Progenitor cell of endocrine pancreas (in vitro differentiated cells): ENCODE measurements at regions not wholly inside any gene's neighbourhood (a gene's known extent, or its start where the extent isn't known, plus 50 kb on each side); places are given as distances from the start of the nearest gene placed in this dataset.

Experiments
- DNase-seq: peaks from one replicate; pipeline ENCODE4 v3.0.0; 2021; ENCODE audit warnings: low spot score; ENCODE audit not compliant: unreplicated experiment
- H3K27ac Mint-ChIP-seq: 2 replicates; pipeline ENCODE4 v1.8.0; 2021; ENCODE audit warnings: mild to moderate bottlenecking, moderate library complexity, mixed read lengths
- H3K27me3 Mint-ChIP-seq: 2 replicates; pipeline ENCODE4 v1.8.0; 2021; ENCODE audit warnings: mixed read lengths
- H3K36me3 Mint-ChIP-seq: 2 replicates; pipeline ENCODE4 v1.8.0; 2022; ENCODE audit warnings: mixed read lengths; ENCODE audit not compliant: insufficient read depth
- H3K4me1 Mint-ChIP-seq: 2 replicates; pipeline ENCODE4 v1.8.0; 2021; ENCODE audit warnings: low read depth, mixed read lengths
- H3K4me3 Mint-ChIP-seq: 2 replicates; pipeline ENCODE4 v1.8.0; 2021; ENCODE audit warnings: low read depth, mild to moderate bottlenecking, moderate library complexity, mixed read lengths
- H3K9me3 Mint-ChIP-seq: 2 replicates; pipeline ENCODE4 v1.8.0; 2021; ENCODE audit warnings: low read depth, mixed read lengths
- TF ChIP-seq, protein P1 (sequence below): fragments of 200-600 bp; sonication (generic); IDR thresholded peaks from one replicate; pipeline ENCODE4 v1.5.0; 2021; ENCODE audit warnings: antibody characterized with exemption, mild to moderate bottlenecking; ENCODE audit not compliant: unreplicated experiment

GRCh38 chr3:36196058-36196457, 184.2 kb upstream of the STAC start:
- H3K4me3 Mint-ChIP-seq: no peak overlapping the region
- no peaks in the 10 kb centered on the region for H3K36me3 Mint-ChIP-seq
- H3K27me3 Mint-ChIP-seq: peaks cover 3% of the 10 kb centered on the region
- TF ChIP-seq, protein P1, sequence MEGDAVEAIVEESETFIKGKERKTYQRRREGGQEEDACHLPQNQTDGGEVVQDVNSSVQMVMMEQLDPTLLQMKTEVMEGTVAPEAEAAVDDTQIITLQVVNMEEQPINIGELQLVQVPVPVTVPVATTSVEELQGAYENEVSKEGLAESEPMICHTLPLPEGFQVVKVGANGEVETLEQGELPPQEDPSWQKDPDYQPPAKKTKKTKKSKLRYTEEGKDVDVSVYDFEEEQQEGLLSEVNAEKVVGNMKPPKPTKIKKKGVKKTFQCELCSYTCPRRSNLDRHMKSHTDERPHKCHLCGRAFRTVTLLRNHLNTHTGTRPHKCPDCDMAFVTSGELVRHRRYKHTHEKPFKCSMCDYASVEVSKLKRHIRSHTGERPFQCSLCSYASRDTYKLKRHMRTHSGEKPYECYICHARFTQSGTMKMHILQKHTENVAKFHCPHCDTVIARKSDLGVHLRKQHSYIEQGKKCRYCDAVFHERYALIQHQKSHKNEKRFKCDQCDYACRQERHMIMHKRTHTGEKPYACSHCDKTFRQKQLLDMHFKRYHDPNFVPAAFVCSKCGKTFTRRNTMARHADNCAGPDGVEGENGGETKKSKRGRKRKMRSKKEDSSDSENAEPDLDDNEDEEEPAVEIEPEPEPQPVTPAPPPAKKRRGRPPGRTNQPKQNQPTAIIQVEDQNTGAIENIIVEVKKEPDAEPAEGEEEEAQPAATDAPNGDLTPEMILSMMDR: no peak
- H3K9me3 Mint-ChIP-seq: no peaks in the 10 kb centered on the region
- DNase-seq: no peak
- no peak overlapping the region for H3K27ac Mint-ChIP-seq
- no peaks in the 10 kb centered on the region for H3K4me1 Mint-ChIP-seq

- Mint-ChIP-seq H3K9me3 (no peaks in the 10 kb centered on the region), H3K36me3 (no peaks in the 10 kb centered on the region), H3K4me1 (no peaks in the 10 kb centered on the region), H3K27ac (no peak overlapping the region), H3K27me3 (peaks cover 3% of the 10 kb centered on the region), H3K4me3 (no peak overlapping the region)
- no peak for DNase-seq
- TF ChIP-seq, protein P1: no peak
Measured at GRCh38 chr3:36197151-36197550, 183.2 kb upstream of the STAC start.

- Mint-ChIP-seq H3K36me3 (no peaks in the 10 kb centered on the region), H3K27ac (no peak overlapping the region), H3K4me1 (peaks cover 3% of the 10 kb centered on the region), H3K4me3 (no peak overlapping the region), H3K9me3 (no peaks in the 10 kb centered on the region), H3K27me3 (peaks cover 3% of the 10 kb centered on the region)
- DNase-seq: no peak
- TF ChIP-seq, protein P1: no peak
Measured at GRCh38 chr3:36201546-36201945, 178.8 kb upstream of the STAC start.

- H3K4me3 Mint-ChIP-seq: no peak overlapping the region
- TF ChIP-seq, protein P1: no peak
- no peaks in the 10 kb centered on the region for H3K27me3 Mint-ChIP-seq
- H3K4me1 Mint-ChIP-seq: peaks cover 5% of the 10 kb centered on the region
- no peak for DNase-seq
- H3K9me3 Mint-ChIP-seq: no peaks in the 10 kb centered on the region
- no peaks in the 10 kb centered on the region for H3K36me3 Mint-ChIP-seq
- H3K27ac Mint-ChIP-seq: no peak overlapping the region
Measured at GRCh38 chr3:36206956-36207580, 173.2 kb upstream of the STAC start.

DNA sequence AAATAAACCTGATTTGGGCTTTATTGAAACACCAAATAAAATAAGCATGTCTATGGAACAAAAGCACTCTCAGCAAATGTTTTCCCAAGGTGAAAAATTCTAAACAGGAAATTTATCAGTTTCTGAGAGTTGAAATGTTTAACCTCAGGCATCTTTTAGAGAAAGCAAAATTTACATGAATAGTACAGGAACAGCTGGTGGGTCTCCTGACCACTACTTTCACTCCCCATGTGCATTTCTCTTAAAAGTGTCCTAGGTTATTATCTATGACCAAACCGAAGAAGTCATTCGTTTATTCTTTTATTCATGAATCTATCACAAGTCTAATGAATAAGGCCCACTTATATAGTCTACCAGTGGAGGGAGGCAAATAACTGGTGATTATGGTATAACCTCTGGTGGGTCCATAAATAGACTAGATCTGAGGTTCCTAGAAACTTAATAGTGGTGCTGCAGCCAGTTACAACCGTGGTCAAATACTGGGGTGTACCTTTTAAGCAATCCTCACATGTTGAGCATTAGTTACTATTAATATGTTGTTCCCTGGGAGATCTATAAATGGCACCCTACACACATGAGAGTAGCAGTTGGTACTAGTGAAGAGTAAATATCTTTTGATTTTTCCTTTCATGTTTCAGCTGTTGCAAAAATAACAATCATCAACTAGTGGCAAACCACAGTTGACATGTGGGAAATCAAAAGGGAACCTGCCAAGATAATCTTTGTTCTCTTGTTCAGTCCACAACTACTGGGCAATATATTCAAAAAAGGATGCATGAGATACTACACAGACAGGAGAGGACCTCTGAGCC, 169.3 kb upstream of the STAC start:
- H3K4me3 Mint-ChIP-seq: no peak overlapping the region
- no peak overlapping the region for H3K27ac Mint-ChIP-seq
- TF ChIP-seq, protein P1: no peak
- H3K9me3 Mint-ChIP-seq: no peaks in the 10 kb centered on the region
- no peaks in the 10 kb centered on the region for H3K36me3 Mint-ChIP-seq
- no peaks in the 10 kb centered on the region for H3K27me3 Mint-ChIP-seq
- peaks cover 5% of the 10 kb centered on the region for H3K4me1 Mint-ChIP-seq
- DNase-seq: no peak
